ENCODE measurements at regions not wholly inside any gene's neighbourhood (a gene's known extent, or its start where the extent isn't known, plus 50 kb on each side); places are given as distances from the start of the nearest gene placed in this dataset.

- Mint-ChIP-seq H3K9me3 (peaks cover 0 to 13% (median 0%) of the 10 kb centered on the region in 11 donors), H3K27me3 (no peaks in the 10 kb centered on the region), H3K27ac (no peak overlapping the region), H3K4me1 (no peaks in the 10 kb centered on the region), H3K4me3 (no peak overlapping the region), H3K36me3 (no peaks in the 10 kb centered on the region)
- DNase-seq (no peak), ATAC-seq (no peak)
- Histone ChIP-seq H3K4me1 (ENCODE audit: control insufficient read depth in 2 of 2, insufficient read depth in 2 of 2, low read length in 2 of 2) (no peaks in the 10 kb centered on the region), H3K4me3 (ENCODE audit: low read length) (no peak overlapping the region), H3K27me3 (ENCODE audit: control insufficient read depth in 2 of 2, insufficient read depth in 2 of 2, low read length in 2 of 2) (no peaks in the 10 kb centered on the region), H3K9me3 (ENCODE audit: control insufficient read depth in 2 of 3, low read length in 3 of 3) (no peaks in the 10 kb centered on the region), H3K27ac (ENCODE audit: low read depth, low read length) (no peak overlapping the region), H3K36me3 (ENCODE audit: control insufficient read depth in 2 of 3, insufficient read depth in 3 of 3, low read length in 3 of 3) (no peaks in the 10 kb centered on the region)
- ChIA-PET CTCF (no interaction called here), POLR2A (no interaction called here)
- intact Hi-C loops (cut with micrococcal nuclease) = no loop called here
These were observed 401.8 kb upstream of the FAT3 start for GRCh38 chr11:91822805-91823204.

GRCh38 chr11:91820709-91821108 is 403.9 kb upstream of the FAT3 start:
- DNase-seq = no peak
- Mint-ChIP-seq H3K27me3 (no peaks in the 10 kb centered on the region), H3K27ac (no peak overlapping the region), H3K9me3 (peaks cover 0 to 8% (median 0%) of the 10 kb centered on the region in 11 donors), H3K4me1 (no peaks in the 10 kb centered on the region), H3K4me3 (no peak overlapping the region), H3K36me3 (no peaks in the 10 kb centered on the region)
- ChIA-PET CTCF (no interaction called here), POLR2A (no interaction called here)
- H3K4me3 ChIP-seq (ENCODE audit: low read length) = no peak overlapping the region
- no peak for ATAC-seq
- H3K27ac ChIP-seq (ENCODE audit: low read depth, low read length) = no peak overlapping the region
- H3K4me1 ChIP-seq (ENCODE audit: control insufficient read depth in 2 of 2, insufficient read depth in 2 of 2, low read length in 2 of 2) = no peaks in the 10 kb centered on the region
- intact Hi-C loops (cut with micrococcal nuclease) = no loop called here
- H3K36me3 ChIP-seq (ENCODE audit: control insufficient read depth in 2 of 3, insufficient read depth in 3 of 3, low read length in 3 of 3) = no peaks in the 10 kb centered on the region
- no peaks in the 10 kb centered on the region for H3K27me3 ChIP-seq (ENCODE audit: control insufficient read depth in 2 of 2, insufficient read depth in 2 of 2, low read length in 2 of 2)
- no peaks in the 10 kb centered on the region for H3K9me3 ChIP-seq (ENCODE audit: control insufficient read depth in 2 of 3, low read length in 3 of 3)

- DNase-seq = no peak
- Histone ChIP-seq H3K4me1 (ENCODE audit: control insufficient read depth in 2 of 2, insufficient read depth in 2 of 2, low read length in 2 of 2) (no peaks in the 10 kb centered on the region), H3K36me3 (ENCODE audit: control insufficient read depth in 2 of 3, insufficient read depth in 3 of 3, low read length in 3 of 3) (no peaks in the 10 kb centered on the region), H3K4me3 (ENCODE audit: low read length) (no peak overlapping the region), H3K9me3 (ENCODE audit: control insufficient read depth in 2 of 3, low read length in 3 of 3) (no peaks in the 10 kb centered on the region), H3K27ac (ENCODE audit: low read depth, low read length) (no peak overlapping the region), H3K27me3 (ENCODE audit: control insufficient read depth in 2 of 2, insufficient read depth in 2 of 2, low read length in 2 of 2) (no peaks in the 10 kb centered on the region)
- no peak for ATAC-seq
- Mint-ChIP-seq H3K9me3 (peaks cover 0 to 8% (median 0%) of the 10 kb centered on the region in 11 donors), H3K4me1 (no peaks in the 10 kb centered on the region), H3K27ac (no peak overlapping the region), H3K27me3 (no peaks in the 10 kb centered on the region), H3K36me3 (no peaks in the 10 kb centered on the region), H3K4me3 (no peak overlapping the region)
- CTCF ChIA-PET = no interaction called here
- POLR2A ChIA-PET = no interaction called here
- intact Hi-C loops (cut with micrococcal nuclease) = no loop called here
These were observed 404.8 kb upstream of the FAT3 start for GRCh38 chr11:91819777-91820176.

- ATAC-seq = no peak
- CTCF ChIA-PET = no interaction called here
These were observed 405.4 kb upstream of the FAT3 start for GRCh38 chr11:91819195-91819594.

GRCh38 chr11:91817996-91818395 is 406.6 kb upstream of the FAT3 start:
- Histone ChIP-seq H3K4me3 (ENCODE audit: low read length) (no peak overlapping the region), H3K4me1 (ENCODE audit: control insufficient read depth in 2 of 2, insufficient read depth in 2 of 2, low read length in 2 of 2) (no peaks in the 10 kb centered on the region), H3K27me3 (ENCODE audit: control insufficient read depth in 2 of 2, insufficient read depth in 2 of 2, low read length in 2 of 2) (no peaks in the 10 kb centered on the region), H3K27ac (ENCODE audit: low read depth, low read length) (no peak overlapping the region), H3K9me3 (ENCODE audit: control insufficient read depth in 2 of 3, low read length in 3 of 3) (no peaks in the 10 kb centered on the region), H3K36me3 (ENCODE audit: control insufficient read depth in 2 of 3, insufficient read depth in 3 of 3, low read length in 3 of 3) (no peaks in the 10 kb centered on the region)
- H3K4me1 Mint-ChIP-seq = no peaks in the 10 kb centered on the region
- no peak overlapping the region for H3K27ac Mint-ChIP-seq
- H3K27me3 Mint-ChIP-seq = no peaks in the 10 kb centered on the region
- intact Hi-C loops (cut with micrococcal nuclease) = no loop called here
- ATAC-seq (no peak), DNase-seq (no peak)
- H3K4me3 Mint-ChIP-seq = no peak overlapping the region
- CTCF ChIA-PET = no interaction called here
- H3K9me3 Mint-ChIP-seq = peaks cover 0 to 8% (median 0%) of the 10 kb centered on the region in 11 donors
- POLR2A ChIA-PET = no interaction called here
- H3K36me3 Mint-ChIP-seq = no peaks in the 10 kb centered on the region

More at GRCh38 chr11:91819195-91819594, 405.4 kb upstream of the FAT3 start:
- POLR2A ChIA-PET = no interaction called here
- Histone ChIP-seq H3K27me3 (ENCODE audit: control insufficient read depth in 2 of 2, insufficient read depth in 2 of 2, low read length in 2 of 2) (no peaks in the 10 kb centered on the region), H3K9me3 (ENCODE audit: control insufficient read depth in 2 of 3, low read length in 3 of 3) (no peaks in the 10 kb centered on the region), H3K4me3 (ENCODE audit: low read length) (no peak overlapping the region), H3K36me3 (ENCODE audit: control insufficient read depth in 2 of 3, insufficient read depth in 3 of 3, low read length in 3 of 3) (no peaks in the 10 kb centered on the region), H3K27ac (ENCODE audit: low read depth, low read length) (no peak overlapping the region), H3K4me1 (ENCODE audit: control insufficient read depth in 2 of 2, insufficient read depth in 2 of 2, low read length in 2 of 2) (no peaks in the 10 kb centered on the region)
- Mint-ChIP-seq H3K4me3 (no peak overlapping the region), H3K36me3 (no peaks in the 10 kb centered on the region), H3K27ac (no peak overlapping the region), H3K27me3 (no peaks in the 10 kb centered on the region), H3K4me1 (no peaks in the 10 kb centered on the region), H3K9me3 (peaks cover 0 to 8% (median 0%) of the 10 kb centered on the region in 11 donors)
- no peak for DNase-seq
- intact Hi-C loops (cut with micrococcal nuclease) = no loop called here

- intact Hi-C loops (cut with micrococcal nuclease) = no loop called here
- Mint-ChIP-seq H3K9me3 (peaks cover 0 to 11% (median 3%) of the 10 kb centered on the region in 11 donors), H3K27me3 (no peaks in the 10 kb centered on the region), H3K36me3 (no peaks in the 10 kb centered on the region), H3K27ac (no peak overlapping the region), H3K4me3 (no peak overlapping the region), H3K4me1 (no peaks in the 10 kb centered on the region)
- Histone ChIP-seq H3K4me1 (ENCODE audit: control insufficient read depth in 2 of 2, insufficient read depth in 2 of 2, low read length in 2 of 2) (no peaks in the 10 kb centered on the region), H3K9me3 (ENCODE audit: control insufficient read depth in 2 of 3, low read length in 3 of 3) (no peaks in the 10 kb centered on the region), H3K4me3 (ENCODE audit: low read length) (no peak overlapping the region), H3K27me3 (ENCODE audit: control insufficient read depth in 2 of 2, insufficient read depth in 2 of 2, low read length in 2 of 2) (no peaks in the 10 kb centered on the region), H3K27ac (ENCODE audit: low read depth, low read length) (no peak overlapping the region), H3K36me3 (ENCODE audit: control insufficient read depth in 2 of 3, insufficient read depth in 3 of 3, low read length in 3 of 3) (no peaks in the 10 kb centered on the region)
- no peak for ATAC-seq
- POLR2A ChIA-PET = no interaction called here
- DNase-seq = no peak
- CTCF ChIA-PET = interaction anchor here (0.5 kb wide), 1 partner anchor 11 kb away, joined by 3 read pairs; no protein-coding TSS in a partner anchor
These were observed 411.4 kb upstream of the FAT3 start for GRCh38 chr11:91813263-91813662.

GRCh38 chr11:91810871-91811270 is 413.7 kb upstream of the FAT3 start:
- Mint-ChIP-seq H3K36me3 (no peaks in the 10 kb centered on the region), H3K4me3 (no peak overlapping the region), H3K4me1 (no peaks in the 10 kb centered on the region), H3K9me3 (peaks cover 0 to 16% (median 3%) of the 10 kb centered on the region in 11 donors), H3K27ac (no peak overlapping the region), H3K27me3 (no peaks in the 10 kb centered on the region)
- ATAC-seq = no peak
- POLR2A ChIA-PET = no interaction called here
- Histone ChIP-seq H3K27ac (ENCODE audit: low read depth, low read length) (no peak overlapping the region), H3K4me1 (ENCODE audit: control insufficient read depth in 2 of 2, insufficient read depth in 2 of 2, low read length in 2 of 2) (no peaks in the 10 kb centered on the region), H3K27me3 (ENCODE audit: control insufficient read depth in 2 of 2, insufficient read depth in 2 of 2, low read length in 2 of 2) (no peaks in the 10 kb centered on the region), H3K9me3 (ENCODE audit: control insufficient read depth in 2 of 3, low read length in 3 of 3) (no peaks in the 10 kb centered on the region), H3K4me3 (ENCODE audit: low read length) (no peak overlapping the region), H3K36me3 (ENCODE audit: control insufficient read depth in 2 of 3, insufficient read depth in 3 of 3, low read length in 3 of 3) (no peaks in the 10 kb centered on the region)
- intact Hi-C loops (cut with micrococcal nuclease) = no loop called here
- no peak for DNase-seq
- CTCF ChIA-PET = no interaction called here

Measured in naive thymus-derived CD4-positive, alpha-beta T cell (primary cell).